GM23338 (cell line): ENCODE measurements at regions not wholly inside any gene's neighbourhood (a gene's known extent, or its start where the extent isn't known, plus 50 kb on each side); places are given as distances from the start of the nearest gene placed in this dataset.
"Not testable (repeated sequence)": the region's sequence is repeated elsewhere in the genome, so short reads cannot be mapped to it uniquely, and the experiment has no call there.

Experiments
- ATAC-seq: fragments of 200-7000 bp; cut with Tn5 transposase; 3 replicates; pipeline ENCODE4 v1.9.1; 2020
- DNase-seq: peaks from one replicate; pipeline ENCODE4 v3.0.0-alpha.2; 2015; ENCODE audit warnings: low spot score
- H2AFZ ChIP-seq: fragments of 200-600 bp; sonication (generic); 2 replicates; pipeline ENCODE4 v1.8.0; 2016; ENCODE audit warnings: antibody characterized with exemption, mild to moderate bottlenecking, moderate library complexity
- H3F3A ChIP-seq: fragments of 200-600 bp; sonication (generic); replicated peaks from 2 replicates; pipeline ENCODE4 v1.8.0; 2017; ENCODE audit warnings: antibody characterized with exemption, mixed run types, low read depth
- H3K27ac ChIP-seq: fragments of 200-600 bp; sonication (generic); 2 replicates; pipeline ENCODE4 v1.6.1; 2016; ENCODE audit warnings: low read depth
- H3K27me3 ChIP-seq: fragments of 200-600 bp; sonication (generic); 2 replicates; pipeline ENCODE4 v1.8.0; 2016; ENCODE audit warnings: mild to moderate bottlenecking, mixed run types, moderate library complexity; ENCODE audit not compliant: insufficient read depth
- H3K36me3 ChIP-seq: fragments of 200-600 bp; sonication (generic); 2 replicates; pipeline ENCODE4 v1.8.0; 2016; ENCODE audit warnings: mild to moderate bottlenecking; ENCODE audit not compliant: insufficient read depth
- H3K4me1 ChIP-seq: fragments of 200-600 bp; sonication (generic); 2 replicates; pipeline ENCODE4 v1.8.0; 2016; ENCODE audit warnings: mild to moderate bottlenecking, moderate library complexity; ENCODE audit not compliant: insufficient read depth
- H3K4me2 ChIP-seq: fragments of 200-600 bp; sonication (generic); 2 replicates; pipeline ENCODE4 v1.7.1; 2017; ENCODE audit warnings: mixed run types
- H3K4me3 ChIP-seq: fragments of 200-600 bp; sonication (generic); 2 replicates; pipeline ENCODE4 v1.6.1; 2016; ENCODE audit warnings: mixed run types
- H3K79me2 ChIP-seq: fragments of 200-600 bp; sonication (generic); replicated peaks from 2 replicates; pipeline ENCODE4 v1.8.0; 2017; ENCODE audit warnings: mild to moderate bottlenecking; ENCODE audit not compliant: insufficient read depth
- H3K9me2 ChIP-seq: fragments of 200-600 bp; sonication (generic); 2 replicates; pipeline ENCODE4 v1.8.0; 2017; ENCODE audit not compliant: insufficient read depth
- H4K20me1 ChIP-seq: fragments of 200-600 bp; sonication (generic); replicated peaks from 2 replicates; pipeline ENCODE4 v1.8.0; 2017; ENCODE audit warnings: mild to moderate bottlenecking; ENCODE audit not compliant: insufficient read depth
- H3K27ac Mint-ChIP-seq: 2 replicates; pipeline ENCODE4 v1.8.0; 2020; ENCODE audit warnings: inconsistent platforms, mild to moderate bottlenecking, moderate library complexity, mixed read lengths
- H3K27me3 Mint-ChIP-seq: 3 replicates; pipeline ENCODE4 v1.8.0; 2022; ENCODE audit warnings: low read depth, mild to moderate bottlenecking, moderate library complexity, mixed read lengths, inconsistent platforms; ENCODE audit not compliant: insufficient read depth, poor library complexity
- H3K36me3 Mint-ChIP-seq: 3 replicates; pipeline ENCODE4 v1.8.0; 2021; ENCODE audit warnings: low read depth, mild to moderate bottlenecking, inconsistent platforms, moderate library complexity, mixed read lengths
- H3K4me1 Mint-ChIP-seq: 3 replicates; pipeline ENCODE4 v1.8.0; 2020; ENCODE audit warnings: mild to moderate bottlenecking, inconsistent platforms, mixed read lengths
- H3K4me3 Mint-ChIP-seq: 3 replicates; pipeline ENCODE4 v1.8.0; 2021; ENCODE audit warnings: moderate library complexity, mild to moderate bottlenecking, inconsistent platforms, mixed read lengths
- H3K9me3 Mint-ChIP-seq: 3 replicates; pipeline ENCODE4 v1.8.0; 2020; ENCODE audit warnings: moderate library complexity, mild to moderate bottlenecking, inconsistent platforms, mixed read lengths
- ETS1 ChIP-seq: IDR thresholded peaks from 2 replicates; pipeline ENCODE4 v1.6.1; 2016; ENCODE audit warnings: antibody characterized with exemption
- JUNB ChIP-seq: IDR thresholded peaks from one replicate; pipeline ENCODE4 v1.6.1; 2016; ENCODE audit warnings: antibody characterized with exemption; ENCODE audit not compliant: unreplicated experiment
- STAT1 ChIP-seq: IDR thresholded peaks from one replicate; pipeline ENCODE4 v1.6.1; 2016; ENCODE audit warnings: antibody characterized with exemption; ENCODE audit not compliant: unreplicated experiment
- TF ChIP-seq, protein P1 (sequence below): IDR thresholded peaks from one replicate; pipeline ENCODE4 v1.6.1; 2018; ENCODE audit warnings: antibody characterized with exemption; ENCODE audit not compliant: unreplicated experiment

DNA sequence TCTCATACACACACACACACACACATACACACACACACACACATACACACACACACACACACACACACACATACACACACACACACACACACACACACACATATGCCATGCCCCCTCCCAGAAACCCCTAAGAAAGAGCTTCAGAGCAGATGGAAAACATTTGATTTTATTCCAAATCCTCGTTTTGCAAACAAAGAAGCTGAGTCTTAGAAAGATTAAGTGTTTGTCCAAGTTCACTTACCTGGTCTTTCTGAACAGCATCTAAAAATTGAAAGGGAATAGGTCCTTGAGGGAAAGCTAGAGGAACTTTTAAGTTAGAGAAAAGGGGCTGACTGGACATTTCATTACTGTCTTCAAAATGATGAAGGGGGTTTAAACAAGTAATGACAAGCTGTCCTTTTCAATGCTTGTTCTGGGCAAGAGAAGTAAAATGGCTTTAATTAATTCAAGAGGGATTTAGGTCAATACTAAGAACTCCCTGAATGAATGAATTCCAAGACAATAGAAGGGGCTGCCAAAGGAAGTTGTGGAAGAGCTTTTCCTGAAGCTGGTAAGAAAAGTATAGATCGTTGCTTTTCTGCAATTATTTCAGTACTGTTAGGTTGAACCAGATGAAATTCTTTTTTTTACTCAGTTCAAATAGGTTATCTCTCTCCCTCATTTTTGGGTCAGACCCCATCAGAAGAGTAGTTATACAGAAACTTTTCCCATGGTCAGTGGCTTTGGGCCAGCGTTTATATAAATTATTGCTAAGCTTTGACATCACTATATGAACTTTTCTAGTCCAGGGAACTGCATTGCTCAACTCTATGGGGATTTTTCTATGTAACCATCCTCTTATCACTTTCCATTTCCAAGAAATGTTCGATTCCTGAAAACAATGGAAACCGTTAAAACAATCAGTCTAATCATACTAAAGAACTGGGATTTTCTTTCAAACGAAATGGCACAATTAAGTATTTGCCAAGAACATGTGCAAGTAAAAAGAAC is 261.4 kb downstream of the MTERF1 start:
- H3K9me3 Mint-ChIP-seq, result no peaks in the 10 kb centered on the region
- no peaks in the 10 kb centered on the region for H3K36me3 Mint-ChIP-seq
- no peak overlapping the region for H3K4me3 ChIP-seq
- no peak overlapping the region for H3K4me2 ChIP-seq
- no peak overlapping the region for H3K27ac Mint-ChIP-seq
- peaks cover 2% of the 10 kb centered on the region for H3K27me3 Mint-ChIP-seq
- no peak overlapping the region for H2AFZ ChIP-seq
- TF ChIP-seq, protein P1, sequence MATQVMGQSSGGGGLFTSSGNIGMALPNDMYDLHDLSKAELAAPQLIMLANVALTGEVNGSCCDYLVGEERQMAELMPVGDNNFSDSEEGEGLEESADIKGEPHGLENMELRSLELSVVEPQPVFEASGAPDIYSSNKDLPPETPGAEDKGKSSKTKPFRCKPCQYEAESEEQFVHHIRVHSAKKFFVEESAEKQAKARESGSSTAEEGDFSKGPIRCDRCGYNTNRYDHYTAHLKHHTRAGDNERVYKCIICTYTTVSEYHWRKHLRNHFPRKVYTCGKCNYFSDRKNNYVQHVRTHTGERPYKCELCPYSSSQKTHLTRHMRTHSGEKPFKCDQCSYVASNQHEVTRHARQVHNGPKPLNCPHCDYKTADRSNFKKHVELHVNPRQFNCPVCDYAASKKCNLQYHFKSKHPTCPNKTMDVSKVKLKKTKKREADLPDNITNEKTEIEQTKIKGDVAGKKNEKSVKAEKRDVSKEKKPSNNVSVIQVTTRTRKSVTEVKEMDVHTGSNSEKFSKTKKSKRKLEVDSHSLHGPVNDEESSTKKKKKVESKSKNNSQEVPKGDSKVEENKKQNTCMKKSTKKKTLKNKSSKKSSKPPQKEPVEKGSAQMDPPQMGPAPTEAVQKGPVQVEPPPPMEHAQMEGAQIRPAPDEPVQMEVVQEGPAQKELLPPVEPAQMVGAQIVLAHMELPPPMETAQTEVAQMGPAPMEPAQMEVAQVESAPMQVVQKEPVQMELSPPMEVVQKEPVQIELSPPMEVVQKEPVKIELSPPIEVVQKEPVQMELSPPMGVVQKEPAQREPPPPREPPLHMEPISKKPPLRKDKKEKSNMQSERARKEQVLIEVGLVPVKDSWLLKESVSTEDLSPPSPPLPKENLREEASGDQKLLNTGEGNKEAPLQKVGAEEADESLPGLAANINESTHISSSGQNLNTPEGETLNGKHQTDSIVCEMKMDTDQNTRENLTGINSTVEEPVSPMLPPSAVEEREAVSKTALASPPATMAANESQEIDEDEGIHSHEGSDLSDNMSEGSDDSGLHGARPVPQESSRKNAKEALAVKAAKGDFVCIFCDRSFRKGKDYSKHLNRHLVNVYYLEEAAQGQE, result no peak
- no peak for TF ChIP-seq ETS1
- no peak for TF ChIP-seq STAT1
- TF ChIP-seq JUNB, result no peak
- no peaks in the 10 kb centered on the region for H3K79me2 ChIP-seq
- H3K4me1 Mint-ChIP-seq, result no peaks in the 10 kb centered on the region
- no peak overlapping the region for H3K27ac ChIP-seq
- H3K9me2 ChIP-seq, result no peaks in the 10 kb centered on the region
- H3K36me3 ChIP-seq, result no peaks in the 10 kb centered on the region
- H3K27me3 ChIP-seq, result no peaks in the 10 kb centered on the region
- no peak for ATAC-seq
- H3F3A ChIP-seq, result no peaks in the 10 kb centered on the region
- no peak overlapping the region for H3K4me3 Mint-ChIP-seq
- DNase-seq, result no peak
- no peaks in the 10 kb centered on the region for H4K20me1 ChIP-seq
- no peaks in the 10 kb centered on the region for H3K4me1 ChIP-seq

- H3K4me3 Mint-ChIP-seq, result no peak overlapping the region
- Histone ChIP-seq H4K20me1 (no peaks in the 10 kb centered on the region), H3F3A (no peaks in the 10 kb centered on the region), H3K4me3 (no peak overlapping the region), H3K4me1 (no peaks in the 10 kb centered on the region), H3K27me3 (no peaks in the 10 kb centered on the region), H3K79me2 (no peaks in the 10 kb centered on the region), H2AFZ (peak overlapping the region; percentile 60; the same call in 1 of the 2 replicates), H3K9me2 (no peaks in the 10 kb centered on the region), H3K36me3 (no peaks in the 10 kb centered on the region), H3K4me2 (no peak overlapping the region), H3K27ac (no peak overlapping the region)
- H3K4me1 Mint-ChIP-seq, result no peaks in the 10 kb centered on the region
- no peak overlapping the region for H3K27ac Mint-ChIP-seq
- H3K27me3 Mint-ChIP-seq, result peaks cover 2% of the 10 kb centered on the region
- DNase-seq (no peak), ATAC-seq (peak; percentile 36; the same call in 2 of the 3 replicates)
- H3K9me3 Mint-ChIP-seq, result no peaks in the 10 kb centered on the region
- TF ChIP-seq JUNB (no peak), ETS1 (no peak)
- H3K36me3 Mint-ChIP-seq, result no peaks in the 10 kb centered on the region
Measured at GRCh38 chr7:91620827-91621226, 259.7 kb downstream of the MTERF1 start.

DNA sequence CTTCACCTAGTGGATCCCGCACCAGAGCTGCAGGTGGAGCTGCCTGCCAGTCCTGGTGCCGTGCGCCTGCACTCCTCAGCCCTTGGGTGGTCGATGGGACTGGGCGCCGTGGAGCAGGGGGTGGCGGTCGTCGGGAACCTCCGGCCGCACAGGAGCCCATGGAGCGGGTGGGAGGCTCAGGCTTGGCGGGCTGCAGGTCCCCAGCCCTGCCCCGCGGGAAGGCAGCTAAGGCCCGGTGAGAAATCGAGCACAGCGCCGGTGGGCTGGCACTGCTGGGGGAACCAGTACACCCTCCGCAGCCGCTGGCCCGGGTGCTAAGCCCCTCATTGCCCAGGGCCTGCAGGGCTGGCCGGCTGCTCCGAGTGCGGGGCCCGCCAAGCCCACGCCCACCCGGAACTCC is 253.2 kb downstream of the MTERF1 start:
- not testable (repeated sequence) for H3K27ac ChIP-seq, H3K4me3 ChIP-seq, DNase-seq, H3K4me3 Mint-ChIP-seq, H3K36me3 Mint-ChIP-seq, H3K36me3 ChIP-seq, H4K20me1 ChIP-seq, H3K4me1 ChIP-seq, H3K27me3 ChIP-seq, ATAC-seq, H3K27ac Mint-ChIP-seq, H3K9me3 Mint-ChIP-seq, H3K9me2 ChIP-seq, H2AFZ ChIP-seq, H3K79me2 ChIP-seq, H3K4me2 ChIP-seq, H3K27me3 Mint-ChIP-seq, H3K4me1 Mint-ChIP-seq, H3F3A ChIP-seq
